Lower lobe of right lung (tissue), 2 donors: ENCODE measurements at regions not wholly inside any gene's neighbourhood (a gene's known extent, or its start where the extent isn't known, plus 50 kb on each side); places are given as distances from the start of the nearest gene placed in this dataset.

ENCODE experiments used
- ATAC-seq, 2 donors: fragments of 200-7000 bp; cut with Tn5 transposase; one replicate each; pipeline ENCODE4 v1.9.1; 2020 to 2022; ENCODE audit warnings: mild to moderate bottlenecking in 2 of 2, moderate library complexity in 2 of 2
- DNase-seq: peaks from one replicate; pipeline ENCODE4 v3.0.0-alpha.2; 2020
- H3K27ac ChIP-seq: fragments of 200-600 bp; one replicate; pipeline ENCODE4 v1.8.0; 2022
- H3K27me3 ChIP-seq: fragments of 200-600 bp; one replicate; pipeline ENCODE4 v1.8.0; 2022; ENCODE audit warnings: low read depth
- H3K36me3 ChIP-seq: fragments of 200-600 bp; one replicate; pipeline ENCODE4 v1.8.0; 2022; ENCODE audit warnings: mild to moderate bottlenecking
- H3K4me1 ChIP-seq: fragments of 200-600 bp; one replicate; pipeline ENCODE4 v1.8.0; 2022
- H3K4me3 ChIP-seq: fragments of 200-600 bp; one replicate; pipeline ENCODE4 v1.8.0; 2022; ENCODE audit warnings: mild to moderate bottlenecking
- H3K9me3 ChIP-seq: fragments of 200-600 bp; one replicate; pipeline ENCODE4 v1.8.0; 2022
- intact Hi-C: fragments of 100-400 bp; cut with DNase I; formaldehyde crosslinking; loops from one replicate; pipeline ENCODE4 v1.11.0; 2022
- TF ChIP-seq, protein P1 (sequence below): fragments of 200-600 bp; IDR thresholded peaks from one replicate; pipeline ENCODE4 v1.8.0; 2022; ENCODE audit warnings: antibody characterized with exemption, mild to moderate bottlenecking
- donor health status: DM: no; HTN: yes; CAD: no; lungs with severe emphysema.

DNA sequence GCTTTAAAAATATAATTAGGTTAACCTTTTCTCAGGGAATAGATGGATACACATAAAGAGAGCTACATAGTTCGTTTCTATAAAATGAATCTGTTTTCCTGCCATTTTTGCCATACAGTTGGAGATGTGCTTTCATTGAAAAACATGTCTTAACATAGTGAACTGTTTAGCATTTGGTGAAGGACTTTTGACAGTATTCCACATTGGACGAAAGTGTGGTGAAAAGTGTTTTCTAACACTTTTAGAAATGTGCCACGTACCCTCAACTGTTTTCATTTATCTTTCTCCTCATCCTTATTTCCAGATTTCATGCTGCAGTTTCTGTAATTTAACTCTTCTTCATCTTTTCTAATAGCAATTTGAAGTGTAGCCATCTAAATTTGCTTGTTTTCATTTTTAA is 249.1 kb upstream of the MTNR1B start:
- Histone ChIP-seq H3K9me3 (no peaks in the 10 kb centered on the region), H3K27ac (no peak overlapping the region), H3K36me3 (no peaks in the 10 kb centered on the region), H3K4me3 (no peak overlapping the region), H3K27me3 (no peaks in the 10 kb centered on the region), H3K4me1 (no peaks in the 10 kb centered on the region)
- ATAC-seq (no peak), DNase-seq (no peak)
- TF ChIP-seq, protein P1, sequence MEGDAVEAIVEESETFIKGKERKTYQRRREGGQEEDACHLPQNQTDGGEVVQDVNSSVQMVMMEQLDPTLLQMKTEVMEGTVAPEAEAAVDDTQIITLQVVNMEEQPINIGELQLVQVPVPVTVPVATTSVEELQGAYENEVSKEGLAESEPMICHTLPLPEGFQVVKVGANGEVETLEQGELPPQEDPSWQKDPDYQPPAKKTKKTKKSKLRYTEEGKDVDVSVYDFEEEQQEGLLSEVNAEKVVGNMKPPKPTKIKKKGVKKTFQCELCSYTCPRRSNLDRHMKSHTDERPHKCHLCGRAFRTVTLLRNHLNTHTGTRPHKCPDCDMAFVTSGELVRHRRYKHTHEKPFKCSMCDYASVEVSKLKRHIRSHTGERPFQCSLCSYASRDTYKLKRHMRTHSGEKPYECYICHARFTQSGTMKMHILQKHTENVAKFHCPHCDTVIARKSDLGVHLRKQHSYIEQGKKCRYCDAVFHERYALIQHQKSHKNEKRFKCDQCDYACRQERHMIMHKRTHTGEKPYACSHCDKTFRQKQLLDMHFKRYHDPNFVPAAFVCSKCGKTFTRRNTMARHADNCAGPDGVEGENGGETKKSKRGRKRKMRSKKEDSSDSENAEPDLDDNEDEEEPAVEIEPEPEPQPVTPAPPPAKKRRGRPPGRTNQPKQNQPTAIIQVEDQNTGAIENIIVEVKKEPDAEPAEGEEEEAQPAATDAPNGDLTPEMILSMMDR, result no peak
- intact Hi-C loops, result no loop called here

DNA sequence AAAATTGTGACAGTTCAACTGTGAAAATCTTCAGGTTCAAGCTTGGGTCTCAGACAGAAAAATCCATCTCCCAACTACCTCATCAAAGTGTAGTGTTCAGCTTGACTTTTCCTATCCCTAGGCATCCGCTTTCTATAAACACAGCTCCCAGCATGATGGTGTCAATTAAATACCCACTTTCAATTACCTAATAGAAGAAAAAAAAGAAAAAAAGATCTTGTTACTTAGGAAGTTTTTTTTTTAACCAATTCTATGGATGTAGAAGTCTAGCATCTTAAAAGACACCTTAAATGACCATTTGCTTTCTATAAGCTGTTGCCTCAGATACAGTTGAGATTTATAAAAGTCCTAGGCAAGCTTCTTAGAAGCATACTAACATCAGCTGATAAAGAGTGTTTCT is 244.1 kb upstream of the MTNR1B start:
- no peaks in the 10 kb centered on the region for H3K9me3 ChIP-seq
- H3K27ac ChIP-seq, result no peak overlapping the region
- no peak overlapping the region for H3K4me3 ChIP-seq
- H3K27me3 ChIP-seq, result no peaks in the 10 kb centered on the region
- H3K4me1 ChIP-seq, result no peaks in the 10 kb centered on the region
- intact Hi-C loops, result no loop called here
- no peaks in the 10 kb centered on the region for H3K36me3 ChIP-seq
- TF ChIP-seq, protein P1, result no peak
- no peak for DNase-seq
- no peak for ATAC-seq

DNA sequence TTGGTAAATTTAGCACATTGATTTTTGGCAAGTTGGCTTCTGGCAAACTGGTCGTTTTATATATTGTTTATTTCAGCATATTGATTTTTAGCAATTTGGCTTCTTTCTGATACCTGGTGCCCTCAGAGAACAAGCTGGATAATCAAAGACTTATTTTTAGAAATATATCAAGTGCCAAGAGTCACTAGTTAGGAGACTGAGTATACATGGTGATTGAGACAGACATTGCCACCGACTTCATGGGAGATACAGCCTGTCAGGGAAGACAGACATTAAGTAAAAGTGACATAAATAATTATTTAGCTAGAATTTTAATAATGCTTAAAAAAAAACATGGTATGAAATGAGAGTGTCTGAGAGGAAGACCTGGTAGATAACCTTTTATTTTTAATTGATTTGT is 242.3 kb upstream of the MTNR1B start:
- no peaks in the 10 kb centered on the region for H3K4me1 ChIP-seq
- no peak overlapping the region for H3K27ac ChIP-seq
- H3K9me3 ChIP-seq, result no peaks in the 10 kb centered on the region
- H3K36me3 ChIP-seq, result no peaks in the 10 kb centered on the region
- TF ChIP-seq, protein P1, result no peak
- no peak overlapping the region for H3K4me3 ChIP-seq
- ATAC-seq (no peak), DNase-seq (no peak)
- intact Hi-C loops, result no loop called here
- no peaks in the 10 kb centered on the region for H3K27me3 ChIP-seq

DNA sequence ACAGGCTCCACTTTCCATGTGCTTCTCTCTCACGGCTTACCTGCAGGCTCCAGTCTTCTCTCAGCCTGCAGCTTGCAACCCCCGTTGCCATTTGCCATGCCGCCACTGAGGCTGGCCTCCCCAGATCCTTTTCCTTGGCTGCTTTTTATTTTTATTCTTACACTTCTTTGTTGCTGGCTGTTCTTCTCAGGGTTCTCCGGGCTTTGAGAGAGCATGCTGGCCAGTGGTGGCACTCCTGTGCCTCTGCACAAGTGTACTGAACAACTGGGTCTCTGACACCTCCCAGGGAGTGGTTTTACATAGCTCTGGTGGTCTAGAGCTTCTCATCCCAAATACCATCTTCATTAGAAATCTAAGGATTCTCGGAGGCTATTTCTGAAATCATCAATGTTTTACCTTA is 241.7 kb upstream of the MTNR1B start:
- ATAC-seq (no peak), DNase-seq (no peak)
- intact Hi-C loops, result no loop called here
- H3K27me3 ChIP-seq, result no peaks in the 10 kb centered on the region
- no peaks in the 10 kb centered on the region for H3K4me1 ChIP-seq
- H3K4me3 ChIP-seq, result no peak overlapping the region
- H3K9me3 ChIP-seq, result no peaks in the 10 kb centered on the region
- H3K36me3 ChIP-seq, result no peaks in the 10 kb centered on the region
- TF ChIP-seq, protein P1, result no peak
- no peak overlapping the region for H3K27ac ChIP-seq

DNA sequence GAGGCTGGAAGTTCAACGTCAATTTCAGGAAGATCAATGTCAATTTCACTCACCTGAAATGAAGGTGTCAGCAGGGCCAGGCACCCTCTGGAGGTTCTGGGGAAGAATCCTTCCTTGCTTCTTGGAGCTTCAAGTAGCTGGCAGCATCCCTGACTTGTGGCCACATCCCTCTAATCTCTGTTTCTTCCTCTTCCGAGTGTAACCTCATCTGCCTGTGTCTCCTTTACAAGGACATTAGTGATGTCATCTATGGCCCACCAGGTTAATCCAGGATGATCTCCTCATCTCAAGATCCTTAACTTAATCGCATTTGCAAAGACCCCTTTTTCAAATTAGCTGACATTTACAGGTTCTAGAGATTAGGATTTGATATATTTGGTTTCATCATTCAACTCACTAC is 240.8 kb upstream of the MTNR1B start:
- Histone ChIP-seq H3K27ac (no peak overlapping the region), H3K4me1 (no peaks in the 10 kb centered on the region), H3K27me3 (no peaks in the 10 kb centered on the region), H3K4me3 (no peak overlapping the region), H3K36me3 (no peaks in the 10 kb centered on the region), H3K9me3 (no peaks in the 10 kb centered on the region)
- intact Hi-C loops, result no loop called here
- no peak for DNase-seq
- ATAC-seq, result no peak
- TF ChIP-seq, protein P1, result no peak

DNA sequence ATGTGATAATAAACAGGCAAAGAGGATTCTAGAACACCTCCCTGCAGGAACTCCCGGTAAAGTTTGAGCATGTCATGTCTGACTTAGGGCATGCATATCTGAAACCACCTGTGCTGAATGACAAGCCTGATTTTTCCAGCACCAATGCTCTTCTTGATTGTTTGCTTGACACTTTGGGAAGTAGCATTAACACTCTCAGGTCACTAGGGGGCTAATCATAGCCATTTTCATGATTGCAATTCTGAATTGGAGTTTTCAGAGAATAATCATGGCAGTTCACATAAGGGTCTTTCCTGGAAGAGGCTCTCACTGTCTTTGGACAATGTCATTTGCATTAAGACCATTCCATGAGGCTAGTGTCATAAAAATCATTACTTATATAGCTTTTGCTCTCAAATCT is 234.4 kb upstream of the MTNR1B start:
- no peaks in the 10 kb centered on the region for H3K36me3 ChIP-seq
- TF ChIP-seq, protein P1, result no peak

More for the DNA sequence above, 234.4 kb upstream of the MTNR1B start:
- no peak for ATAC-seq
- Histone ChIP-seq H3K4me1 (no peaks in the 10 kb centered on the region), H3K4me3 (no peak overlapping the region), H3K27me3 (no peaks in the 10 kb centered on the region), H3K9me3 (no peaks in the 10 kb centered on the region), H3K27ac (no peak overlapping the region)
- intact Hi-C loops, result no loop called here
- no peak for DNase-seq
